Heart left ventricle (tissue), 13 donors: ENCODE measurements at regions not wholly inside any gene's neighbourhood (a gene's known extent, or its start where the extent isn't known, plus 50 kb on each side); places are given as distances from the start of the nearest gene placed in this dataset.
"Not testable (repeated sequence)": the region's sequence is repeated elsewhere in the genome, so short reads cannot be mapped to it uniquely, and the experiment has no call there.

Experiments used
- POLR2A ChIP-seq, 2 donors: fragments of 450-650 bp; IDR thresholded peaks; one replicate each; pipeline ENCODE4 v1.6.1; 2017; ENCODE audit warnings: antibody characterized with exemption in 2 of 2, mild to moderate bottlenecking in 2 of 2, moderate library complexity in 2 of 2
- TF ChIP-seq, protein P1 (sequence below), 12 donors: fragments of 200-600 bp; sonication (generic) in 4 of 12; IDR thresholded peaks; one replicate each; pipeline versions ENCODE4 v1.5.0 to v1.8.0; 2018 to 2022; ENCODE audit warnings: antibody characterized with exemption in 12 of 12, mild to moderate bottlenecking in 5 of 12
- donor health status: ischemic (EF 13 %, LVEDD 7.1; RV severe dilation, severe dysfunction).
- donor health status: DM: no; HTN: yes; CAD: no.
- donor health status: DM: no; HTN: no; CAD: no.
- donor health status: ischemic (EF 25% LVEDD 6.9; RV normal size, moderate dysfunction).
- donor health status: ischemic (EF 25% LVEDD 5.7; RV mildly dilated, moderate dysfunction).
- donor health status: ischemic (EF 35%, LVEDD 5.7; RV mildly dilated, moderate dysfunction).
- donor health status: nonischemic (EF 11% LVEDD 7.7; RV severe dilation, severe dysfunction).
- donor health status: DM: yes; HTN: yes; CAD: no.
- donor health status: PGD.
- donor health status: ischemic (EF 29% LVEDD 5.4; RV normal size, mild dysfunction).
- donor health status: nonischemic (EF 23%, LVEDD 6.1; RV moderate dilation, normal function).

DNA sequence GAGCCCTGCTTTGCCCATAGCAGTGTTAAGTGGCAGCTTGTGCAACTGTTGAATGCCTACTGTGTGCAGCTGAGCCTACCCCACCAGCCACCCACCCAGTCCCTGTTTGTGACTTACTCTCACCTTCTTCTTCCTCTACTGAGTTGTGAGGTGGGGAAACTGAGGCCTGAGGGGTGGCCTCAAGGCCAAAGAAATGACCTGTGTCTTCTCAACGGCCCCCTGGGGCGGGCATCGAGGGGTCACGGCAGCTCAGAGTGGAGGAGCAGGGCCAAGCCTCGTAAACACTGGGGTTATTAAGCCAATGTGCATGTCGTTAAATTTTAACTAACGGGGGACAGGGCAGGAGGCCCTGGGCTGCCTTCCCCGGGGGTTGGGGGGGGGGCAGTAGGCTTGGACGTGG is 369.6 kb upstream of the ZNF722 start:
- TF ChIP-seq, protein P1, sequence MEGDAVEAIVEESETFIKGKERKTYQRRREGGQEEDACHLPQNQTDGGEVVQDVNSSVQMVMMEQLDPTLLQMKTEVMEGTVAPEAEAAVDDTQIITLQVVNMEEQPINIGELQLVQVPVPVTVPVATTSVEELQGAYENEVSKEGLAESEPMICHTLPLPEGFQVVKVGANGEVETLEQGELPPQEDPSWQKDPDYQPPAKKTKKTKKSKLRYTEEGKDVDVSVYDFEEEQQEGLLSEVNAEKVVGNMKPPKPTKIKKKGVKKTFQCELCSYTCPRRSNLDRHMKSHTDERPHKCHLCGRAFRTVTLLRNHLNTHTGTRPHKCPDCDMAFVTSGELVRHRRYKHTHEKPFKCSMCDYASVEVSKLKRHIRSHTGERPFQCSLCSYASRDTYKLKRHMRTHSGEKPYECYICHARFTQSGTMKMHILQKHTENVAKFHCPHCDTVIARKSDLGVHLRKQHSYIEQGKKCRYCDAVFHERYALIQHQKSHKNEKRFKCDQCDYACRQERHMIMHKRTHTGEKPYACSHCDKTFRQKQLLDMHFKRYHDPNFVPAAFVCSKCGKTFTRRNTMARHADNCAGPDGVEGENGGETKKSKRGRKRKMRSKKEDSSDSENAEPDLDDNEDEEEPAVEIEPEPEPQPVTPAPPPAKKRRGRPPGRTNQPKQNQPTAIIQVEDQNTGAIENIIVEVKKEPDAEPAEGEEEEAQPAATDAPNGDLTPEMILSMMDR (IDR thresholded peaks at IDR 0.05), result not testable (repeated sequence)
- TF ChIP-seq POLR2A (IDR thresholded peaks at IDR 0.05), result not testable (repeated sequence)
